Ovary (tissue), 7 donors: ENCODE measurements at regions not wholly inside any gene's neighbourhood (a gene's known extent, or its start where the extent isn't known, plus 50 kb on each side); places are given as distances from the start of the nearest gene placed in this dataset.

Experiments used
- DNase-seq, 5 donors: peaks; one replicate each; pipeline ENCODE4 v3.0.0-alpha.2; 2019 to 2020
- H3K27ac ChIP-seq, 2 donors: fragments of 200-600 bp; one replicate each; pipeline versions ENCODE4 v1.5.1 to v1.8.0; 2019 to 2022
- H3K27me3 ChIP-seq: fragments of 200-600 bp; one replicate; pipeline ENCODE4 v1.8.0; 2022
- H3K36me3 ChIP-seq: fragments of 200-600 bp; sonication (generic); one replicate; pipeline ENCODE4 v1.5.1; 2019
- H3K4me1 ChIP-seq: one replicate; pipeline ENCODE4 v1.8.1; 2013; ENCODE audit warnings: mild to moderate bottlenecking, moderate library complexity; ENCODE audit not compliant: insufficient read depth
- H3K4me3 ChIP-seq: fragments of 200-600 bp; sonication (generic); one replicate; pipeline ENCODE4 v1.5.1; 2017
- H3K9me3 ChIP-seq, 2 donors: fragments of 200-600 bp in 1 of 2; sonication (generic) in 1 of 2; one replicate each; pipeline versions ENCODE4 v1.5.1 to v1.8.1; 2013 to 2019; ENCODE audit warnings: mild to moderate bottlenecking in 1 of 2, moderate library complexity in 1 of 2
- CTCF ChIP-seq, 3 donors: fragments of 450-650 bp in 2 of 3; fragments of 200-600 bp in 1 of 3; IDR thresholded peaks; one replicate each; pipeline versions ENCODE4 v1.5.1 to v1.8.0; 2016 to 2022; ENCODE audit warnings: antibody characterized with exemption in 3 of 3, mild to moderate bottlenecking in 1 of 3
- EP300 ChIP-seq: sonication (generic); formaldehyde crosslinking; IDR thresholded peaks from one replicate; pipeline ENCODE4 v1.6.1; 2017; ENCODE audit warnings: antibody characterized with exemption
- POLR2A ChIP-seq: fragments of 450-650 bp; IDR thresholded peaks from one replicate; pipeline ENCODE4 v1.6.1; 2017; ENCODE audit warnings: antibody characterized with exemption, mild to moderate bottlenecking, moderate library complexity
- WGBS, 3 donors: extraction: QIAGEN DNeasy Blood & Tissue Kit in 1 of 3; methylation state at CpG; one replicate each; pipeline versions ENCODE4 v1.1.5 to v1.1.7; 2013 to 2017; 5-methylcytosine and 5-hydroxymethylcytosine counted together
- intact Hi-C, 4 donors: fragments of 100-400 bp; cut with DNase I; formaldehyde crosslinking; loops; one replicate each; pipeline versions ENCODE4 v1.11.0 to v1.15.1; 2022 to 2023
- donor health status: DM: no; HTN: no; CAD: no; lungs with moderate emphysema.
- donor health status: DM: no; HTN: no; CAD: no.
- donor health status: Bipolar disorder and iron deficiency.
- donor health status: DM: no; HTN: no; CAD: no.
- donor health status: DM: yes; HTN: yes; CAD: no.

- intact Hi-C loops = no loop called here
- Histone ChIP-seq H3K4me1 (peaks cover 2% of the 10 kb centered on the region), H3K27me3 (no peaks in the 10 kb centered on the region), H3K27ac (no peak overlapping the region), H3K4me3 (no peak overlapping the region), H3K9me3 (no peaks in the 10 kb centered on the region), H3K36me3 (no peaks in the 10 kb centered on the region)
- no peak for TF ChIP-seq EP300
- TF ChIP-seq POLR2A = no peak
- TF ChIP-seq CTCF (IDR thresholded peaks at IDR 0.05) = no peak
- no peak for DNase-seq
- 82 to 93% (median 92%) methylated on average over 1 of the region's 1 CpG for WGBS, 3 donors
These were observed 234.4 kb upstream of the RBBP8 start for GRCh38 chr18:22698711-22699110.

- TF ChIP-seq EP300 = no peak
- TF ChIP-seq POLR2A = no peak
- no peak for TF ChIP-seq CTCF (IDR thresholded peaks at IDR 0.05)
- intact Hi-C loops = no loop called here
- WGBS, 3 donors = 73 to 85% (median 75%) methylated on average over 9 of the region's 9 CpGs
These were observed 233.5 kb upstream of the RBBP8 start for GRCh38 chr18:22699629-22700028.

GRCh38 chr18:22700920-22701319 lies 232.2 kb upstream of the RBBP8 start:
- Histone ChIP-seq H3K9me3 (no peaks in the 10 kb centered on the region), H3K27me3 (no peaks in the 10 kb centered on the region), H3K4me1 (no peaks in the 10 kb centered on the region), H3K27ac (no peak overlapping the region), H3K36me3 (no peaks in the 10 kb centered on the region), H3K4me3 (no peak overlapping the region)
- WGBS, 3 donors = 78 to 100% (median 87%) methylated on average over 1 of the region's 1 CpG
- TF ChIP-seq EP300 (no peak), POLR2A (no peak), CTCF (IDR thresholded peaks at IDR 0.05) (no peak)
- DNase-seq = no peak
- intact Hi-C loops = no loop called here

More at GRCh38 chr18:22699629-22700028, 233.5 kb upstream of the RBBP8 start:
- no peak for DNase-seq
- Histone ChIP-seq H3K9me3 (no peaks in the 10 kb centered on the region), H3K4me3 (no peak overlapping the region), H3K4me1 (peaks cover 2% of the 10 kb centered on the region), H3K27me3 (no peaks in the 10 kb centered on the region), H3K27ac (no peak overlapping the region), H3K36me3 (no peaks in the 10 kb centered on the region)

GRCh38 chr18:22701326-22701725 lies 231.8 kb upstream of the RBBP8 start:
- no peaks in the 10 kb centered on the region for H3K27me3 ChIP-seq
- no peak for TF ChIP-seq EP300
- no peak for TF ChIP-seq POLR2A
- H3K27ac ChIP-seq = no peak overlapping the region
- no peak overlapping the region for H3K4me3 ChIP-seq
- no peak for DNase-seq
- no peaks in the 10 kb centered on the region for H3K9me3 ChIP-seq
- H3K36me3 ChIP-seq = no peaks in the 10 kb centered on the region
- no peaks in the 10 kb centered on the region for H3K4me1 ChIP-seq
- intact Hi-C loops = no loop called here
- WGBS, 3 donors = 64 to 80% (median 68%) methylated on average over 6 of the region's 6 CpGs

- Histone ChIP-seq H3K4me1 (no peaks in the 10 kb centered on the region), H3K27ac (no peak overlapping the region), H3K36me3 (no peaks in the 10 kb centered on the region), H3K4me3 (no peak overlapping the region), H3K9me3 (no peaks in the 10 kb centered on the region), H3K27me3 (no peaks in the 10 kb centered on the region)
- intact Hi-C loops = no loop called here
- 49% methylated on average over 4 of the region's 4 CpGs for WGBS, 3 donors
- no peak for DNase-seq
- TF ChIP-seq CTCF (IDR thresholded peaks at IDR 0.05) (no peak), EP300 (no peak), POLR2A (no peak)
These were observed 231.3 kb upstream of the RBBP8 start for GRCh38 chr18:22701795-22702194.
